HG02571 (cell line): ENCODE measurements at regions not wholly inside any gene's neighbourhood (a gene's known extent, or its start where the extent isn't known, plus 50 kb on each side); places are given as distances from the start of the nearest gene placed in this dataset.

Experiments used
- ATAC-seq: cut with Tn5 transposase; IDR thresholded peaks from one replicate; pipeline ENCODE4 v1.9.1; 2021; ENCODE audit warnings: mild to moderate bottlenecking, moderate library complexity; ENCODE audit not compliant: unreplicated experiment

GRCh38 chr18:42606886-42607495 is 508.5 kb downstream of the RIT2 start:
- ATAC-seq: no peak

- ATAC-seq: no peak
Observed at GRCh38 chr18:42611134-42611533, 504.4 kb downstream of the RIT2 start.

- ATAC-seq: no peak
Observed at GRCh38 chr18:42614619-42615293, 500.7 kb downstream of the RIT2 start.

- no peak for ATAC-seq
Observed at GRCh38 chr18:42617221-42617620, 498.3 kb downstream of the RIT2 start.

- ATAC-seq: no peak
Observed at GRCh38 chr18:42619771-42620170, 495.7 kb downstream of the RIT2 start.

- no peak for ATAC-seq
Observed at GRCh38 chr18:42620657-42621056, 494.8 kb downstream of the RIT2 start.

GRCh38 chr18:42623935-42624334 is 491.6 kb downstream of the RIT2 start:
- ATAC-seq: no peak

- ATAC-seq: no peak
Observed at GRCh38 chr18:42632801-42633200, 482.7 kb downstream of the RIT2 start.

GRCh38 chr18:42635378-42636048 is 480.0 kb downstream of the RIT2 start:
- ATAC-seq: no peak

- no peak for ATAC-seq
Observed at GRCh38 chr18:42636309-42636708, 479.2 kb downstream of the RIT2 start.

GRCh38 chr18:42640160-42640559 is 475.3 kb downstream of the RIT2 start:
- ATAC-seq: no peak

GRCh38 chr18:42641996-42642395 is 473.5 kb downstream of the RIT2 start:
- no peak for ATAC-seq

GRCh38 chr18:42644729-42645131 is 470.8 kb downstream of the RIT2 start:
- ATAC-seq: no peak

- no peak for ATAC-seq
Observed at GRCh38 chr18:42649331-42650035, 466.0 kb downstream of the RIT2 start.

- ATAC-seq: no peak
Observed at GRCh38 chr18:42654556-42654955, 460.9 kb downstream of the RIT2 start.

GRCh38 chr18:42657551-42657950 is 457.9 kb downstream of the RIT2 start:
- no peak for ATAC-seq

GRCh38 chr18:42658171-42658570 is 457.3 kb downstream of the RIT2 start:
- no peak for ATAC-seq

GRCh38 chr18:42659187-42659586 is 456.3 kb downstream of the RIT2 start:
- no peak for ATAC-seq

- ATAC-seq: no peak
Observed at GRCh38 chr18:42670860-42671259, 444.6 kb downstream of the RIT2 start.

GRCh38 chr18:42675810-42676209 is 439.7 kb downstream of the RIT2 start:
- ATAC-seq: no peak

GRCh38 chr18:42683094-42683493 is 432.4 kb downstream of the RIT2 start:
- ATAC-seq: no peak

GRCh38 chr18:42689310-42689709 is 426.2 kb downstream of the RIT2 start:
- no peak for ATAC-seq
